OCI-LY3 (cell line): ENCODE measurements at regions not wholly inside any gene's neighbourhood (a gene's known extent, or its start where the extent isn't known, plus 50 kb on each side); places are given as distances from the start of the nearest gene placed in this dataset.

Source experiments
- EZH2phosphoT487 ChIP-seq: fragments of 200-600 bp; shearing (Covaris generic); IDR thresholded peaks from 2 replicates; pipeline ENCODE4 v1.6.1; 2018; ENCODE audit warnings: antibody characterized with exemption, mixed run types, low read depth
- TF ChIP-seq, protein P1 (sequence below): fragments of 200-600, 300-600 bp; sonication (generic); IDR thresholded peaks from 2 replicates; pipeline ENCODE4 v1.5.1; 2014; ENCODE audit warnings: antibody characterized with exemption, low read length, low read depth

DNA sequence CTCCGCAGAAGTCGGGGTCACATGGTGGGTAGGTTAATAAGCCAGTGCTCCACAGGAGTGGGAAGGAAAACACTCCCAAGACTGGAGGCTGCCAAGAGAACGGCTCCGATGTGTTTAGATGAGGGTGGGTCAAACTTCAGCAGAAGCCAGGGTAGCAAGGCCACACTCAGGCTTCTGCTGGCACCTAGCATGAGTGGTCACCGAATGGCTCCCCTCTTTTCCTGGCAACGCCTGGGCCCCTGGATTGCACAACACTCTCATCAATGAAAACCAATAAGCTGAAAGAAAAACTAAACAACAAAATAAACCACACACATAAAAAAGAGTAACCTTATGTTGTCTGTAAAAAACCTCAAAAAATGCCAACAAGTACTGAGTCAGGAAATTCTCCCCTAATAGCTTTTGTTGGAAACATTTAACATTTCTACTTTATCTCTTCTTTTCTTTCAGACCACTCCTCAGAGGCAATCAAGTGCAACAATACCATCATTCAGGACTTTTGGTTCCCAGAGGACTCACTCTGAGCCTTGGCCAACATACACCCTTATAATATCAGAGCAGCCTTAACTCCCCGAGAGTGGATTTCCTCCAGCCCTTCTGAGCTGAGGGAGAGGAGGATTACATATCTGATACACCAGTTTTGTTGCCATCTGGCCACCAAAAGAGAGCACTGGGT, 279.9 kb downstream of the ENC1 start:
- TF ChIP-seq, protein P1, sequence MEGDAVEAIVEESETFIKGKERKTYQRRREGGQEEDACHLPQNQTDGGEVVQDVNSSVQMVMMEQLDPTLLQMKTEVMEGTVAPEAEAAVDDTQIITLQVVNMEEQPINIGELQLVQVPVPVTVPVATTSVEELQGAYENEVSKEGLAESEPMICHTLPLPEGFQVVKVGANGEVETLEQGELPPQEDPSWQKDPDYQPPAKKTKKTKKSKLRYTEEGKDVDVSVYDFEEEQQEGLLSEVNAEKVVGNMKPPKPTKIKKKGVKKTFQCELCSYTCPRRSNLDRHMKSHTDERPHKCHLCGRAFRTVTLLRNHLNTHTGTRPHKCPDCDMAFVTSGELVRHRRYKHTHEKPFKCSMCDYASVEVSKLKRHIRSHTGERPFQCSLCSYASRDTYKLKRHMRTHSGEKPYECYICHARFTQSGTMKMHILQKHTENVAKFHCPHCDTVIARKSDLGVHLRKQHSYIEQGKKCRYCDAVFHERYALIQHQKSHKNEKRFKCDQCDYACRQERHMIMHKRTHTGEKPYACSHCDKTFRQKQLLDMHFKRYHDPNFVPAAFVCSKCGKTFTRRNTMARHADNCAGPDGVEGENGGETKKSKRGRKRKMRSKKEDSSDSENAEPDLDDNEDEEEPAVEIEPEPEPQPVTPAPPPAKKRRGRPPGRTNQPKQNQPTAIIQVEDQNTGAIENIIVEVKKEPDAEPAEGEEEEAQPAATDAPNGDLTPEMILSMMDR, result no peak
- no peak for TF ChIP-seq EZH2phosphoT487
